ENCODE measurements at regions not wholly inside any gene's neighbourhood (a gene's known extent, or its start where the extent isn't known, plus 50 kb on each side); places are given as distances from the start of the nearest gene placed in this dataset.
A peak's percentile ranks its signal among the peaks of the same experiment; 100 is the strongest.

DNA sequence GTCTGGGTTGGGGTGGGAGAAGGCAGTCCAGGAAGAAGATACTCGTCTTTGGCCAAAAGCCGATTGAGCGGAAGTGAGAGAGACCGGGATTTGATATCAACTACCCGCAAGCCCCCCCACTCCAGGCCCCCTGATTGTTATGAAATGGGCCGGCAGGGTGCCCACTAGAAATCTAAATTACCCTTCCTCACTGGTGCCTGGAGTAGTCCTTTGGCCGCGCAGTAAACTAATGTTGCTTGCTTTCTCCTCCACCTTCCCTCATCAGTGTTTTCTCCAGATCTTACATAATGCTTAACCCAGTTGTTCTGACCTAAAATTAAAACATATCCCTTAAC lies 119.2 kb upstream of the BARHL2 start:
- no peak for DNase-seq
- H3K9me3 ChIP-seq: no peaks in the 10 kb centered on the region
- H3K4me3 ChIP-seq: peak overlapping the region in 3 of 4 donors; percentile 12 to 42 (median 26)
- intact Hi-C loops (cut with DNase I; ENCODE audit: low total_unique reads): no loop called here
- WGBS, 2 donors (ENCODE audit: low coverage in 1 of 2): 33 to 40% methylated on average over 2 to 8 of the region's 8 CpGs
- no peaks in the 10 kb centered on the region for H3K36me3 ChIP-seq
- H3K27me3 ChIP-seq: peaks cover 100% of the 10 kb centered on the region
- H3K4me1 ChIP-seq: peaks cover 5 to 18% (median 12%) of the 10 kb centered on the region in 4 donors
- in situ Hi-C loops (cut with MboI; ENCODE audit: low pct_ligation_motif_present in 1 of 4, low pct_unique_long_range_greater_than_20kb in 1 of 4, low sequenced_read_pairs in 3 of 4): no loop called here
- no peak overlapping the region for H3K27ac ChIP-seq
- no peak for TF ChIP-seq POLR2A (IDR thresholded peaks at IDR 0.05)
- TF ChIP-seq POLR2AphosphoS5 (IDR thresholded peaks at IDR 0.05): no peak
- TF ChIP-seq, protein P1, sequence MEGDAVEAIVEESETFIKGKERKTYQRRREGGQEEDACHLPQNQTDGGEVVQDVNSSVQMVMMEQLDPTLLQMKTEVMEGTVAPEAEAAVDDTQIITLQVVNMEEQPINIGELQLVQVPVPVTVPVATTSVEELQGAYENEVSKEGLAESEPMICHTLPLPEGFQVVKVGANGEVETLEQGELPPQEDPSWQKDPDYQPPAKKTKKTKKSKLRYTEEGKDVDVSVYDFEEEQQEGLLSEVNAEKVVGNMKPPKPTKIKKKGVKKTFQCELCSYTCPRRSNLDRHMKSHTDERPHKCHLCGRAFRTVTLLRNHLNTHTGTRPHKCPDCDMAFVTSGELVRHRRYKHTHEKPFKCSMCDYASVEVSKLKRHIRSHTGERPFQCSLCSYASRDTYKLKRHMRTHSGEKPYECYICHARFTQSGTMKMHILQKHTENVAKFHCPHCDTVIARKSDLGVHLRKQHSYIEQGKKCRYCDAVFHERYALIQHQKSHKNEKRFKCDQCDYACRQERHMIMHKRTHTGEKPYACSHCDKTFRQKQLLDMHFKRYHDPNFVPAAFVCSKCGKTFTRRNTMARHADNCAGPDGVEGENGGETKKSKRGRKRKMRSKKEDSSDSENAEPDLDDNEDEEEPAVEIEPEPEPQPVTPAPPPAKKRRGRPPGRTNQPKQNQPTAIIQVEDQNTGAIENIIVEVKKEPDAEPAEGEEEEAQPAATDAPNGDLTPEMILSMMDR (IDR thresholded peaks at IDR 0.05): no peak
- TF ChIP-seq EP300 (IDR thresholded peaks at IDR 0.05; ENCODE audit: low read depth): no peak

DNA sequence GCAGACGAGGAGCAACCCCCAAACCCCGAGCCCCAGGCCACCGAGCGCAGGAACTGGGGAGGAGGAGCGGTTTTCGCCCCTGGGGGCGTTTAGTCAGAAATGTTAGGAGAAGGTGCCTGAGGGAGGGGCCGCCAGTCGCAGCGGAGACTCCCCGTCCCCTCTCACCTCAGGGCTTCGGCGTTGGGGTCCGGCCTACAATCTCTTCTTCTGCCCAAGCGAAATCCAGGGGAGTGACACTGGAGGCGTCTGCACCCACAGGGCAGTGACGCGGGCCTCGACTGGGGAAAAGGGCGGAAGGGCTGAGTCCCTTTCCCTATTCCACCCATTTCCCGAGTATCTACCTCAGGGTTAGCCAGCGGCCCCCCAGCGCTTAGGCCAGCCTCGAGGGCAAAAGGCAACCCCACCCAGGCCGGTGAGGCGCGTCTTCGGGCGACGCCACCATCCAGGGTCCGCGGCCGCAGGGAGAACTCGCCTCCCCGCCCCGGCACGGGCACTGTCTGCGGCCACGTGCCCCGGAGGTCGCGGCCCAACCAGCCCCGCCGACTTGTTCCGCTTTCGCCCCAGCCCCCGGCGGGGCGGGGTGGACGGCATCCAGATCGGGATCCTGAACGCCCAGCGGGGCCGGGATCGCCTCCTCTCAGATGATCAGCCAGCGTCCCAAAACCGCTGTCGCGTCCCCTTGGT lies 118.7 kb upstream of the BARHL2 start:
- no peak overlapping the region for H3K27ac ChIP-seq
- H3K27me3 ChIP-seq: peaks cover 100% of the 10 kb centered on the region
- in situ Hi-C loops (cut with MboI; ENCODE audit: low pct_ligation_motif_present in 1 of 4, low pct_unique_long_range_greater_than_20kb in 1 of 4, low sequenced_read_pairs in 3 of 4): no loop called here
- no peaks in the 10 kb centered on the region for H3K9me3 ChIP-seq
- TF ChIP-seq EP300 (IDR thresholded peaks at IDR 0.05; ENCODE audit: low read depth): no peak
- no peak for TF ChIP-seq POLR2A (IDR thresholded peaks at IDR 0.05)
- TF ChIP-seq, protein P1 (IDR thresholded peaks at IDR 0.05): no peak
- no peak for TF ChIP-seq POLR2AphosphoS5 (IDR thresholded peaks at IDR 0.05)
- no peak for DNase-seq
- peak overlapping the region in 3 of 4 donors; percentile 12 to 42 (median 26) for H3K4me3 ChIP-seq
- peaks cover 5 to 18% (median 12%) of the 10 kb centered on the region in 4 donors for H3K4me1 ChIP-seq
- WGBS, 2 donors (ENCODE audit: low coverage in 1 of 2): 23 to 50% methylated on average over 2 to 29 of the region's 59 CpGs
- no peaks in the 10 kb centered on the region for H3K36me3 ChIP-seq
- intact Hi-C loops (cut with DNase I; ENCODE audit: low total_unique reads): no loop called here

DNA sequence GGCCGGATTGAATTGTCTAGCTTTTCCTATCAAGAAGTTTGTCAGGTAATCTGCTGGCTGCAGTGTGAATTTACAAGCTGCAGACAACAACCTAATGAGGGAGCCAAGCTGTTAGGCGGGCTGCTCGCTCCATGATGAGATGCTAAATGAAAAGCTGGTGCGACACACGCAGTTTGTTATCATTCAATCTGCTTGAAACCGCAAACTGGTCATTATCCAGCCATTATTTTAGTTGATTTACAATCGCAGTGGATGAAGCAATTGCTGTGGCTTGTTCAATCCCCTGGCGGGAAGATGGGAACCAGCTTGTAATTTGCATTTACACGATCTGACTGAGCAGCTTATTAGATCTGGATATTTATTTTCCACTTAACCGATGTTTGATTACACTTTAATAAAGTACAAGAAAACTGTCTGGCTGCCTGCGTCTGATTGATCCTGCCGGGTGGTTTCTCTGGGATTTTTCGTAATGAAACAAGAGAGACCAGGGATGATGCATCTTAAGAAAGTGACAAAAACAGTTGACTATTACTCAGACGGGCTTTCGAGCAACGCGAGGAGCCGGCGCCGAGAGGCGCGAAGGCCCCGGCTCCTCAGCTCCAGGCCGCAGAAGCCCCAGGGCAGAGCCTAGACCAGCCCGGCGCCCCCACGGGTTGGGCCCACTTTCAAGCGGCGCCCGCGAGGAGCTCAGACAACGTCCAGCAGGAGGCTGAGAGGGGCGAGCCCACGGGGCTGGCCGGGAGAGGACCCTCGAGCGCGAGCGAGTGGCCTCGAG lies 118.0 kb upstream of the BARHL2 start:
- WGBS, 2 donors (ENCODE audit: low coverage in 1 of 2): 22 to 24% methylated on average over 8 to 39 of the region's 40 CpGs
- Histone ChIP-seq H3K27me3 (peaks cover 100% of the 10 kb centered on the region), H3K4me1 (peaks cover 5 to 18% (median 12%) of the 10 kb centered on the region in 4 donors), H3K36me3 (no peaks in the 10 kb centered on the region), H3K27ac (no peak overlapping the region), H3K4me3 (peak overlapping the region in 2 of 4 donors; percentile 26 to 42), H3K9me3 (no peaks in the 10 kb centered on the region)
- no peak for DNase-seq
- intact Hi-C loops (cut with DNase I; ENCODE audit: low total_unique reads) (no loop called here), in situ Hi-C loops (cut with MboI; ENCODE audit: low pct_ligation_motif_present in 1 of 4, low pct_unique_long_range_greater_than_20kb in 1 of 4, low sequenced_read_pairs in 3 of 4) (no loop called here)
- TF ChIP-seq, protein P1 (IDR thresholded peaks at IDR 0.05): no peak
- TF ChIP-seq EP300 (IDR thresholded peaks at IDR 0.05; ENCODE audit: low read depth): no peak
- TF ChIP-seq POLR2AphosphoS5 (IDR thresholded peaks at IDR 0.05): no peak

DNA sequence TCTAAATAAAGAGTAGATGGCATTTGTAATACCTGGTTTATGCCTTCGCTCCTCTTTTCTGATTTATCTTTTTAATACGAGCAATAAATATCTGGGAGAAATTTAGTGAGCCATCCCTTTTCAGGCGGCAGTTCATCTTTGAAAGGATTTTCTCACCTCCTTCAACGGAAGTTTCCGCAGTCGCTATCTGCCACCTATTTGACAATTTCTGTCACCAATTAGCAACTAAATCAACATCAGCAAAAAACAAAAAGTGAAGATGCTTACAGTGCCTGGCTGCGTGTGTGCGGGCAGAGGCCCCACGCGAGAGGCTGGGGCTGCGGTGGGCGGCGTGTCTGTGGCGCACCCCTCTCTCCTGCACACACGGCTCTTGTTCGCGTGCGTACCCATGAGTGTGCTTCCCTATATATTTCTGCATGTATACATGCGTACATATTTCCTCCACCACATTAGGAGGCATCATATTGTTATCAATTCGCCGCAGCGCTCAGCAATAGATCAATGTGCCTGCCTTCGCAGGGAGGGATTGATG lies 117.3 kb upstream of the BARHL2 start:
- Histone ChIP-seq H3K9me3 (no peaks in the 10 kb centered on the region), H3K36me3 (no peaks in the 10 kb centered on the region), H3K27ac (no peak overlapping the region), H3K4me1 (peaks cover 5 to 15% (median 12%) of the 10 kb centered on the region in 4 donors), H3K27me3 (peaks cover 94% of the 10 kb centered on the region), H3K4me3 (no peak overlapping the region)
- TF ChIP-seq EP300 (IDR thresholded peaks at IDR 0.05; ENCODE audit: low read depth) (no peak), POLR2AphosphoS5 (IDR thresholded peaks at IDR 0.05) (no peak), POLR2A (IDR thresholded peaks at IDR 0.05) (no peak)
- TF ChIP-seq, protein P1 (IDR thresholded peaks at IDR 0.05): no peak
- in situ Hi-C loops (cut with MboI; ENCODE audit: low pct_ligation_motif_present in 1 of 4, low pct_unique_long_range_greater_than_20kb in 1 of 4, low sequenced_read_pairs in 3 of 4): no loop called here
- intact Hi-C loops (cut with DNase I; ENCODE audit: low total_unique reads): no loop called here
- no peak for DNase-seq
- 10 to 42% methylated on average over 2 to 23 of the region's 23 CpGs for WGBS, 2 donors (ENCODE audit: low coverage in 1 of 2)
